ENCODE measurements at regions not wholly inside any gene's neighbourhood (a gene's known extent, or its start where the extent isn't known, plus 50 kb on each side); places are given as distances from the start of the nearest gene placed in this dataset.
"Not testable (repeated sequence)": the region's sequence is repeated elsewhere in the genome, so short reads cannot be mapped to it uniquely, and the experiment has no call there.

DNA sequence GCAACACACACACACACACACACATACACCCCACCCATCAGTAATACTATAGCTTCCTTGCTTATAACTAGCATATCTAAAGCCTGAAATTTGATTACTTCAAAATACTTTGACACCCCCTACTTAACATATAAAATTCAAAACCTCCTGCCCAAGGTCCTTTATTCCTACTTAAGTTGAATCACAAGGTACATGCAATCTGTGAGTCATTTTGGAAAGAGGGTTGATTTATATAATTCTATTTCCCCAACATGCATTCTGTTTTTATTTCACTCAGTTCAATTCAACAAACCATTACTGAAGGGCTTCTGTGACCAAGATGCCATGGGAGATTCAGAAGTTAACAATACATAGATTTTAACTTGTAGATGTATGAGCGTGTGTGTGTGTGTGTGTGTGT is 420.7 kb downstream of the METTL4 start:
- H3K9me3 ChIP-seq, result no peaks in the 10 kb centered on the region
- DNase-seq, result no peak
- H3K27ac ChIP-seq, result no peak overlapping the region
- intact Hi-C loops (cut with DNase I), result no loop called here
- H3K4me1 ChIP-seq, result no peaks in the 10 kb centered on the region
- no peaks in the 10 kb centered on the region for H3K36me3 ChIP-seq
- H3K27me3 ChIP-seq, result no peaks in the 10 kb centered on the region
- WGBS, 2 donors, result 81 to 92% methylated on average over 1 of the region's 1 CpG
- TF ChIP-seq POLR2A (IDR thresholded peaks at IDR 0.05) (no peak), POLR2AphosphoS5 (IDR thresholded peaks at IDR 0.05) (no peak)
- no peak overlapping the region for H3K4me3 ChIP-seq

DNA sequence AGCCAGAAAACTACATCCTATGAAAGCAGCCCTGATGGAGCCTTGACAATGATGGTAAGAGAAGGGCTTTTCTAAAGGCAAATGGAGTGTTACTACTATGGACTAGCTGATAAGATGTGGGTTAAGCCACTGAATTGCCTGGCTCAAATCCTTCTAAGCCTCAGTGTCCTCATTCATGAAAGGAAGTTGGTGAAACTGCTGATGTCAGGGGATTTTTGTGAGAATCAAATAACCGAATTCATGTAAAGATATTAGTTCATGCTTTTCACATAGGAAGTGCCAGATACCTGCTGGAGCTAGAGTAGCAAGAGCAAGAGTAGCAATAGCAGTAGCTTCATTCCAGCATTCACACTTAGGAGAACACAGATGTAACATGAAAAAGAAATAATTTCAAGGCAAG is 417.0 kb downstream of the METTL4 start:
- H3K4me3 ChIP-seq, result no peak overlapping the region
- H3K9me3 ChIP-seq, result no peaks in the 10 kb centered on the region
- TF ChIP-seq EP300 (IDR thresholded peaks at IDR 0.05) (no peak), POLR2AphosphoS5 (IDR thresholded peaks at IDR 0.05) (no peak), POLR2A (IDR thresholded peaks at IDR 0.05) (no peak)
- TF ChIP-seq, protein P1, sequence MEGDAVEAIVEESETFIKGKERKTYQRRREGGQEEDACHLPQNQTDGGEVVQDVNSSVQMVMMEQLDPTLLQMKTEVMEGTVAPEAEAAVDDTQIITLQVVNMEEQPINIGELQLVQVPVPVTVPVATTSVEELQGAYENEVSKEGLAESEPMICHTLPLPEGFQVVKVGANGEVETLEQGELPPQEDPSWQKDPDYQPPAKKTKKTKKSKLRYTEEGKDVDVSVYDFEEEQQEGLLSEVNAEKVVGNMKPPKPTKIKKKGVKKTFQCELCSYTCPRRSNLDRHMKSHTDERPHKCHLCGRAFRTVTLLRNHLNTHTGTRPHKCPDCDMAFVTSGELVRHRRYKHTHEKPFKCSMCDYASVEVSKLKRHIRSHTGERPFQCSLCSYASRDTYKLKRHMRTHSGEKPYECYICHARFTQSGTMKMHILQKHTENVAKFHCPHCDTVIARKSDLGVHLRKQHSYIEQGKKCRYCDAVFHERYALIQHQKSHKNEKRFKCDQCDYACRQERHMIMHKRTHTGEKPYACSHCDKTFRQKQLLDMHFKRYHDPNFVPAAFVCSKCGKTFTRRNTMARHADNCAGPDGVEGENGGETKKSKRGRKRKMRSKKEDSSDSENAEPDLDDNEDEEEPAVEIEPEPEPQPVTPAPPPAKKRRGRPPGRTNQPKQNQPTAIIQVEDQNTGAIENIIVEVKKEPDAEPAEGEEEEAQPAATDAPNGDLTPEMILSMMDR (IDR thresholded peaks at IDR 0.05), result no peak
- WGBS, 2 donors, result 79 to 84% methylated on average over 1 of the region's 1 CpG
- intact Hi-C loops (cut with DNase I), result no loop called here
- DNase-seq, result no peak
- no peaks in the 10 kb centered on the region for H3K4me1 ChIP-seq
- no peaks in the 10 kb centered on the region for H3K27me3 ChIP-seq
- no peak overlapping the region for H3K27ac ChIP-seq
- no peaks in the 10 kb centered on the region for H3K36me3 ChIP-seq

DNA sequence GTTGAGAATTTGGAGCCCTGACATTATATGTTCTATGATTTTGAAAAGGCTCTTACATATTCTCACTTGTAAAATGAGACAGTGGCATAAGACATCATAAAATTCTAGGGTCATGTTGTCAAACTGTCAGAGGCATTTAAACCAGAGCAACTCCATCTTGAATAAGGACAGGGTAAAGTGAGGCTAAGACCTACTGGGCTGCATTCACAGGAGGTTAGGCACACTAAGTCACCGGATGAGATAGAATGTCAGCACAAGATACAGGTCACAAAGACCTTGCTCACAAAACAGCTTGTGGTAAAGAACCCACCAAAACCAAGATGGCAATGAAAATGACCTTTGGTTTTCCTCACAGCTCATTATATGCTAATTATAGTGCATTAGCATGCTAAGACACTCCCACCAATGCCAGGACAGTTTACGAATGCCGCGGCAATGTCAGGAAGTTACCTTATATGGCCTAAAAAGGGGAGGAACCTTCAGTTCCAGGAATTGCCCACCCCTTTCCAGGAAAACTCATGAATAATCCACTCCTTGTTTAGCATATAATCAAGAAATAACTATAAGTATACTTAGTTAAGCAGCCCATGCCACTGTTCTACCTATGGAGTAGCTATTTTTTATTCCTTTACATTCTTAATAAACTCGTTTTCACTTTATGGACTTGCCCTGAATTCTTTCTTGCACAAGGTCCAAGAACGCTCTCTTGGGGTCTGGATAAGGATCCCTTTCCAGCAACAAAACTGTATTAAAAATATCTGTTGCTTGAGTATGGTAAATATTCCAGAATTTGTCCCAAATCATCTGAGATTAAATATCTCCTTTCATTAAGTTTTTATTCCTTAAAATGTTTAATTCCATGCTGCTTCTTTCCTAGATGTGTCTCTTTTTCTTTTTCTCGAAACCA is 406.4 kb downstream of the METTL4 start:
- intact Hi-C loops (cut with DNase I), result no loop called here
- Histone ChIP-seq H3K27me3 (no peaks in the 10 kb centered on the region), H3K4me3 (no peak overlapping the region), H3K9me3 (no peaks in the 10 kb centered on the region), H3K4me1 (no peaks in the 10 kb centered on the region), H3K36me3 (no peaks in the 10 kb centered on the region), H3K27ac (no peak overlapping the region)
- DNase-seq, result no peak
- WGBS, 2 donors, result 58 to 68% methylated on average over 7 of the region's 7 CpGs
- TF ChIP-seq EP300 (IDR thresholded peaks at IDR 0.05) (no peak), POLR2AphosphoS5 (IDR thresholded peaks at IDR 0.05) (no peak), POLR2A (IDR thresholded peaks at IDR 0.05) (no peak)
- TF ChIP-seq, protein P1 (IDR thresholded peaks at IDR 0.05), result no peak

DNA sequence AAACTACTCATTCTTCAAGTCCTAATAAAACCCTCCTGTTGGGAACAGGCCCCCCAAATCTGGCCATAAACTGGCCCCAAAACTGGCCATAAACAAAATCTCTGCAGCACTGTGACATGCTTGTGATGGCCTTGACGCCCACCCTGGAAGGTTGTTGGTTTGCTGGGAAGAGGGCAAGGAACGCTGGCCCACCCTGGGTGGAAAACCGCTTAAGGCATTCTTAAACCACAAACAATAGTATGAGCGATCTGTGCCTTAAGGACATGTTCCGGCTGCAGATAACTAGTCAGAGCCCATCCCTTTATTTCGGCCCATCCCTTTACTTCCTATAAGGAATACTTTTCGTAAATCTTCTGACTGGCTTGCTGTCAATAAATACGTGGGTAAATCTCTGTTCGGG is 404.4 kb downstream of the METTL4 start:
- H3K4me1 ChIP-seq; intact Hi-C loops (cut with DNase I); H3K9me3 ChIP-seq; DNase-seq; H3K27me3 ChIP-seq; H3K36me3 ChIP-seq; H3K27ac ChIP-seq; H3K4me3 ChIP-seq: not testable (repeated sequence)
- WGBS, 2 donors, result 80 to 85% methylated on average over 9 of the region's 9 CpGs

DNA sequence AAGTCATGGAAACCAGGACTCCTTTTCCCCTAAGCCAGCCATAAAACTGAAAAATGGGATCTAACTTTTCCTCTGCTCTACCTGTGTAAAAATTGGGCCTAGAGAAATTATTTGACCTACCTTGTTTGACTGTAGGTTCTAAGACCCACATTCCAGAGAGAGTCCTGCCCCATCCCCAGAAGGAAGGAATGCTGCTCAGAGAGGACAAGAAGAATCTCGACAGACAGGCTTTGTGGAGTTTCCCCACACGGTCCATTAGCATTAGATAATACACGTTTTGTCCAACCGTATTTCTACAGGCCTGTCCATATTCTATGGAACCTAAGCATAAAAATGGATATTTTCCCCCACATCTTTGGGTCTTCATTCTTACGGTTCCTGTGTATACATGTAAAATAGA is 403.3 kb downstream of the METTL4 start:
- TF ChIP-seq EP300 (IDR thresholded peaks at IDR 0.05) (no peak), POLR2AphosphoS5 (IDR thresholded peaks at IDR 0.05) (no peak), POLR2A (IDR thresholded peaks at IDR 0.05) (no peak)
- TF ChIP-seq, protein P1 (IDR thresholded peaks at IDR 0.05), result no peak
- Histone ChIP-seq H3K27ac (no peak overlapping the region), H3K4me3 (no peak overlapping the region), H3K4me1 (no peaks in the 10 kb centered on the region), H3K9me3 (no peaks in the 10 kb centered on the region), H3K27me3 (no peaks in the 10 kb centered on the region), H3K36me3 (no peaks in the 10 kb centered on the region)
- WGBS, 2 donors, result 66 to 69% methylated on average over 5 of the region's 5 CpGs
- DNase-seq, result no peak
- intact Hi-C loops (cut with DNase I), result no loop called here

DNA sequence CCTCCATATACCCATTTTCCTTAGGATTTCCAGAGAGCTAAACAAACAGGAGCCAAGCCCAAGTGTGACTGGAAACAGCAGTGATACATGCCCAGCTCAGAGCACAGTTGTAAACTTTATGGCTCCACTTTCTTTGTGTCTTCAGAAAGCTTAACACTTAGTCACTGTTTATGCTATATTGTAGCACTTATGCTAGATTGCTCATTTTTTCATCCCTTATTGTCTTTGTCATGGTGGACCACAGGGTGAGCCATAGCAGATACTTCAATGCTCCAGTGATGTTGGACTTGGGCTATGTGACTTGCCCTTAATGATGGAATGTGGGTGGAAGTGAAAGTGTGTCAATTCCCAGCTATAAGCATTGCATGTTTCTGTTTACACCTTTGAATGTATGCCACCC is 401.6 kb downstream of the METTL4 start:
- H3K4me1 ChIP-seq, result no peaks in the 10 kb centered on the region
- DNase-seq, result no peak
- H3K9me3 ChIP-seq, result no peaks in the 10 kb centered on the region
- TF ChIP-seq, protein P1 (IDR thresholded peaks at IDR 0.05), result no peak
- no peak for TF ChIP-seq POLR2A (IDR thresholded peaks at IDR 0.05)
- no peak for TF ChIP-seq POLR2AphosphoS5 (IDR thresholded peaks at IDR 0.05)
- TF ChIP-seq EP300 (IDR thresholded peaks at IDR 0.05), result no peak
- no peaks in the 10 kb centered on the region for H3K36me3 ChIP-seq
- H3K27me3 ChIP-seq, result no peaks in the 10 kb centered on the region
- H3K4me3 ChIP-seq, result no peak overlapping the region
- H3K27ac ChIP-seq, result no peak overlapping the region
- intact Hi-C loops (cut with DNase I), result no loop called here

All from sigmoid colon (tissue), 6 donors.